H54 (cell line): ENCODE measurements at regions not wholly inside any gene's neighbourhood (a gene's known extent, or its start where the extent isn't known, plus 50 kb on each side); places are given as distances from the start of the nearest gene placed in this dataset.

Experiments
- DNase-seq: peaks from one replicate; pipeline ENCODE4 v3.0.0; 2011; ENCODE audit warnings: low spot score, mixed read lengths; ENCODE audit not compliant: insufficient read length
- FAIRE-seq: peaks from 3 replicates; lab custom pipeline; 2011; peaks lifted over from hg19 to GRCh38; lab: Jason Lieb, UNC
- POLR2A ChIP-seq: IDR thresholded peaks from 2 replicates; pipeline ENCODE4 v1.6.1; 2011; ENCODE audit warnings: low read depth, mild to moderate bottlenecking, low read length

DNA sequence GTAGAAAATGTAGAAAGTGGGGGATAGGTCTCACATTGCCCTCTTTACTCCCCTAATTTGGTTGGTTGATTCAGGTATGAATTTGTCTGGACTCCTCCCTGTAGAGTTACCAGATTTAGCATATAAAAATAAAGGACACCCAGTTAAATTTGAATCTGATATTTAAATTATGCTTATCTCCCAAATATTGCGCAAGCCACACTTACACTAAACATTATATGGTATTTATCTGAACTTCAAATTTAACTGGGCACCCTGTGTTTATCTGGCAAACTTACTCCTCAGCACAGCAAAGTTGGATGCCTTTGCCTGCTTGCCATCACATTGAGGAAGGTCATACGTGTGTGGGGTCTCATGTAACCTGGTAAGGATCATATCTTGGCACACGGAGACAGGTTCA is 882.4 kb upstream of the FAM98A start:
- DNase-seq: no peak
- no peak for FAIRE-seq
- no peak for TF ChIP-seq POLR2A

DNA sequence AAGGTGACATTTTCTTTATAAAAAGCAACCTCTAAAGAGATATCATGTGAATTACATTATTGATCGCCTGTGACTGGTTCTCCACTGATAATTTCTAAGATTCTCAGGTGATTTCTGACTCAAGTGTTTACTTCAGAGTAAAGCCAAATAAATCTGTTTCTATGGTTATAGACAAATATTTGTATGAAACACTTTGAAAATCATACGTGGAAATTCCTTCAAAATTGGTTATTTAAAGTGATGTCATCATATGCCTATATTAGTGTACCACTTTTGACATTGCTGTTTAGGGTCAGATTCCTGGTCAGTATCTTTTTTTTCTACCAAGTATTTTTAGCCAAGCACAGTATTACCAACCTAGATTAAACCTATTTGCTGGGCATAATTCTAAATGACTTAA is 881.3 kb upstream of the FAM98A start:
- no peak for DNase-seq
- no peak for FAIRE-seq
- TF ChIP-seq POLR2A: no peak

DNA sequence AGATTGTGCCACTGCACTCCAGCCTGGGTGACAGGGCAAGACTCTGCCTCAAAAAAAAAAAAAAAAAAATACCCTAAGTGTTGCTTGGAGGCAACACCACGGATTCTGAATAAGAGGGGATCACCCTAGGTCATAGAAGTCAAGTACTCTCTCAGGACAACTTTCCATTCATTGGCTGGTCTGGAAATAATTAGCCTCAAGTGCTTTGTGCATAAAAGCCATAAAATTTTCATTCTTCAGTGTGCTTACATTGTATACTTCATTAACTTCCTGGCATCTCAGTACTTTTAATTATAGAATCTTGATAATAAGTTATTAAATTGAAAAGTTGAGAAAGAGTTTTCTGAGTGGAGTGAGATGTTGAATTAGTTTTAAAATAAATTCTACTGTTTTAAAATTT is 876.1 kb upstream of the FAM98A start:
- TF ChIP-seq POLR2A: no peak
- DNase-seq: no peak
- FAIRE-seq: no peak

DNA sequence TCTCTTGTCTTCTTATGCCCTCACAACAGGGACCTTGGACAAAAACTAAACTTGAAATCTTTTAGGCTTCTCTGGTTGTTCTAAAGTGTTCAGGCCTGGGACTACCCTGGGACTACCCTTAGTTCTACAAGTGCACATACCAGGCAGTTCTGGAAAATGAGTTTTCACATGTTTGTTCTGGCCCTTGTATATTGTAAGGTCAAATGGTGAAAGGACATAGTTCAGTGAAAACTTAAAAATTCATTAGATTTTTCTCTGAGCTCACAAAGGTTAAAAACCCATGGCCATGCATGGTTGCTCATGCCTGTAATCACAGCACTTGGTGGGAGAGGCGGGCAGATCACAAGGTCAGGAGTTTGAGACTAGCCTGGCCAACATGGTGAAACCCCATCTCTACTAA is 875.5 kb upstream of the FAM98A start:
- DNase-seq (no peak), FAIRE-seq (no peak)
- no peak for TF ChIP-seq POLR2A

DNA sequence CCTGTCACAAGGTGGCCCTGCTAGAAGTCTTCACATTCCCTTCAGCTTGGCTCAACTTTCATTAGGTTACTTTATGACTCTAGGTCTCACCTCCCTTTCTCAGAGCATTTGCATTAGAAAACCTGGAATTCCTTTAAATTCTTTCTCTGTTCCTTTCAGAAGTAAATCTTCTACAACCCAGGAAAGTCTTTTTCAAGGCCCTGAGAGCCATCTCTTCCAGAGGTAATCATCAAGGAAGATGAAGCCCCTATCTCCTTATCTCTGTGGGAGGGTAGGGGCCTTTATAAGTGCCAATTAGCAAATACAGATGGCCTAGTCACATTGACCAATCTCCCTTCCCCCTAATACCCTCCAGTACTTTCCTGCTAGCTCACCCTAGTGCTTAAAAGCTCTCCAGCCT is 848.0 kb upstream of the FAM98A start:
- no peak for TF ChIP-seq POLR2A
- DNase-seq (no peak), FAIRE-seq (no peak)

DNA sequence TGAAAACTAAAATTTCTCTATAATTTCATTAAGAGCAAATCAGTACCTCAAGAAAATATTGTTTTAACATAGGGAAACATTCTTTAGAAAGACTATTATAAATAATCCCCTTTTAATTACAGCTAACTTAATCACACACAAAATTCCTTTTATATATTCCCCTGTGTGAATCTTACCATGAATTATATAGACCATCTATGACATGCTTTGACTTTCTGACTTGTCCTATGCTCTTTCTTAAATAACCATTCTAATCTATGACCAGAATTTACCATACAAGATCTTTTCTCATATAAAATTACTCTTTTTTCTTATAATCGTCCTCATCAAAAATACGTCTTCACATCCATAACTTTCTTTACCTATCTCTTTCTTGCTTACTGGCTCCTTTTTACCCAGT is 824.2 kb upstream of the FAM98A start:
- no peak for FAIRE-seq
- TF ChIP-seq POLR2A: no peak
- no peak for DNase-seq

DNA sequence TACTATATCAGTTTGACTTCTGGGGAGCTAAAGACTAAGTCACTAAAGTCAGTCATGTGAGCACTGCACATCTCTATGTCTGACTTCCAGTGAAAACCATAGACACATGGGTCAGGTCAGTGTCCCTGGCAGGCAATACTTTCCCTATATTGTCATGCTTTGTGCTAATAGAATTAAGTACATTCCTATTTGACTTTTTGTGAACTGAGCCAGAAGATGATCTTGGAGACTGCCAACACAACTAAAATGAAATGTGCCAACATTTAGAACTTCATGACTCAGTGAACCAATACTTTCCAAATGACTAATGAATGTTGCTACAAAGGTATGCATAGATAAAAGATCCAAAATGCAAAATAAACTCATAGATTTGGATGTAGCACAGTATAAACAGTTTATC is 820.8 kb upstream of the FAM98A start:
- no peak for FAIRE-seq
- TF ChIP-seq POLR2A: no peak
- DNase-seq: no peak

DNA sequence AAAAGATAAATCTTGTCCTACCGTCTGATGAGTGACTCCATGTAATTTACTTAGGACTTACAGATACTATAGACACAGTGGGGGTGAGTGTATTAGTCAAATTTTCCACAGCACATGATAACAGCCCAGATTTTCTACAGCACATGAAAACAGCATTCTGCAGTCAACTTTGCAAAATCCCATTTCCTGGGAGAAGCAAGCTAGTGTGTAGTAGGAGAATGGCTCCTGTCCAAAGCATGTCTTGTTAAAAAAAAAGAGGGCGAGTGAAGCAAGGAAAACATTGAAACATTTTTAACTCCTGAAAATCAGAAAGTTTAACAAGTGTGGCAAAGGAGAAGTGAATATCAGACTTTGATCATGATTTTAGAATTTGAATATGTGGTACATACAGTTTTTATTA is 817.8 kb upstream of the FAM98A start:
- no peak for DNase-seq
- TF ChIP-seq POLR2A: no peak
- FAIRE-seq: no peak

DNA sequence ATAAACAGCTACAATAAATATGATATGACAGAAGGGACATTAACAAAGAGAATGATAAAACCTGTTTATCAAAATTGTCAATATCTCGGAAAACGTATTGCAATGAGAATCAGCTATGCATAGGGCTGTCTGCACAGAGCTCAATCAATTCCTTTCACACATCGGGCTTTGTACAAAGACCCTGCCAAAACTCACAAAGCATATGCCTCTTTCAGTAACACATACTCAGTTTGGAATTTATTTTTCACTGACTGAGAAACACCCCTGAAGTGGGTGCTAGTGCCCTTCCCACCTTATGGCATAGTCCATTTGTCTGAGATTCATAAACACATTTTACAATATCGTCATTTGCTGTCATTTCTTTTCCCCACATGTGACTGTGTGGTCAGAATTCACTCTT is 815.8 kb upstream of the FAM98A start:
- TF ChIP-seq POLR2A: no peak
- FAIRE-seq (no peak), DNase-seq (no peak)

DNA sequence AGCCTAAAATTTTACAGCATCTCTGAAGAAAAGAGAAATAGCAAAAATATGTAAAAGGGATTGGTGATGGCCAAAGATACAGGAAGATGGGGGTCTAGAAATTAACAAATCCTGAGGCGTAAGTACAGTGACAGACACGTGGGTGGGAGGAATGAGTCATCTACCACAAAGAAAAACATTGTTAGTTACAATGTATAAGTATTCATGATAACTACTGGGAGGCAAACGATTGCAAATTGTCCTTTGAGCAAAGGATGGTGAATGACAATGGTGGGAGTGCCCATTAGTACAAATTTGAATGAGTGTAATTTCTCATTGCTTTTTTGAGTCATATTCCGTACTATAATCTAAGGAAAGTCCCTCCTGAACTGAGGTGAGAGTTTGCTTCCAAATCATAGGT is 809.0 kb upstream of the FAM98A start:
- no peak for TF ChIP-seq POLR2A
- DNase-seq (no peak), FAIRE-seq (no peak)

DNA sequence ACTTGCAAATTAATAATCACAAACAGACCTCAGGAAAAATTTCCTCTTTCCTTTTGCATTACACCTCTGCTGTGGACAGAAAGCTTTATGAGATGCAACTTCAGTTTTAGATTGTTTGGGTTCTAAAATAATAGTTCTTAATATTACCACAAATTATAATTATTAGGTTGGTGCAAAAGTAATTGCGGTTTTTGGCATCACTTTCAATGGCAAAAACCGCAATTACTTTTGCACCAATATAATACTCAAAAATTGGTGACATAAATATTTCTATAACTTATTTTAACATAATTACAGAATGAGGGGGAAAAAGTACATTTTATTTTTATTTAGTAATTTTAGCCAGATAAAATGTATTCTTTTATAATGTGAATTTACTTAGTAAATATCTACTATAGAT is 804.4 kb upstream of the FAM98A start:
- DNase-seq (no peak), FAIRE-seq (no peak)
- TF ChIP-seq POLR2A: no peak

DNA sequence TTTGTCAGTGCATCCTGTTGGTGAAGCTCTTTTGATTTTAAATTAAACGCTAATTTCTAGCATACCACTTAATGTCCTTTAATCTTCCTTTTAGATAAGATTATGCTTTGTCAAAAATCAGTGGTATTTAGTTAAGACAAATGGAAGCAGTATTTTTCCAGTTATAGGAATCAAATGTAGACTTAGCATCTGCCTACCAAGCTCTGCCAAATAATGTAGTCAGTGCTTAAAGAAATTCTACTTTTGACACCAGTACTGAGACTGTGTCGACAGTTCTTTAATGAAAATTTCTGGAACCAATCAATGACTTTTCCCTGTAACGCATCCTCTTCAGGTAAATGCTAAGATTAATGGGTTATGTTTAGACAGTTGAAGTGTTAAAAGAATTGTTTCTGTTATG is 803.3 kb upstream of the FAM98A start:
- FAIRE-seq (no peak), DNase-seq (no peak)
- TF ChIP-seq POLR2A: no peak

DNA sequence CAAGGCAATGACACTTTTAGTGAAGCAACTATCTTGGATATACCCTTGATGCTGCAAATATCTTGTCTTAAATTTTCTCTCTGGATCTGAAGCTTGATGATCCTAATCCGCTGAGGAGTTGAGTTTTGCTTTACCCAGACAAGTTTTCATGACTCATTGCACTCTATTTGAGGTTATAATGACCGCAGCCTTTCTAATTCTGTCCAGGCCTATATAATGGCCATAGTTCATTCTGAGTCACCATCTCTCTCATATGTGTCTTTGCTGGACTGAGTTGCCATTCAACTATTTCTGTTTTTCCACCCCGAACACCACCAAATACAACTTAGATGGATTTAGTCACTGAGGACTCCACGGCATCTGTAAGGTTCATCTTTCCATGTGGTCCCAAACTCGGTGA is 802.1 kb upstream of the FAM98A start:
- no peak for TF ChIP-seq POLR2A
- DNase-seq (no peak), FAIRE-seq (no peak)

DNA sequence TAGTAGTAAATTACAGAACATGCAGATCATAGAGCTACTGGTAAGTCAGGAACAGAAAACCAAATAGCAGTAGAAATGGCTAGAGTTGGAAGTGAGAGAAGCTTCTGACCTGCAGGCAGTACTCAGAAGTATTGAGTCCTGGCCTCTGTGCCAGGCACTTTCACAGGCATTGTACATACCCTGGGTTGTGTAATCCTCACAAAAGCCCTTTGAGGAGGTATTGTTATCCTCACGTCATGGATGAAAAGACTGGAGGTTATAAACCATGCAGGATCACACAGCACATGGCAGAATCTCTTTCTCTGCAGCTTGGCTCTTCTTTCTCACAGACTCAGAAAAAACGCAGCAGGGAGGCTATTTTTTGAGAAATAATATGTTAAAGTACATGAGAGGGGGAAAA is 789.3 kb upstream of the FAM98A start:
- DNase-seq: no peak
- FAIRE-seq: no peak
- TF ChIP-seq POLR2A: no peak

DNA sequence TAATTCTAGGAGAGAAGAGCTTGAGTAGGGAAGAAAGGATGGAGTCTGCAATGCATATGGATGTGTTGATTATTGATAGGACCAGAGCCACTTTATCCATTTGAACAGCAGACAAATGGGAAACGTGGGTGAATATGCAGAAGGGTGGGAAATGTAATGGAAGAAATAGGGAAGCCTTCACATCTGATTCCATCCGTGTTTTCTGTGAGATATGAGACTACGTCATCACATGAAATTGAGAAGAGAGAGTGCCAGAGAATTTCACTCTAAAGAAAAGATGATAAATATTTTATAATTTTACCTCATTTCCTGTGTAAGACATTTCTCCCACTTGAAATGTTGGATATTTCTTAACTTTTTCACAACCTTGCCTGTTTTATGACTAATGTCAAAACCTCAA is 788.4 kb upstream of the FAM98A start:
- no peak for TF ChIP-seq POLR2A
- DNase-seq (no peak), FAIRE-seq (no peak)

DNA sequence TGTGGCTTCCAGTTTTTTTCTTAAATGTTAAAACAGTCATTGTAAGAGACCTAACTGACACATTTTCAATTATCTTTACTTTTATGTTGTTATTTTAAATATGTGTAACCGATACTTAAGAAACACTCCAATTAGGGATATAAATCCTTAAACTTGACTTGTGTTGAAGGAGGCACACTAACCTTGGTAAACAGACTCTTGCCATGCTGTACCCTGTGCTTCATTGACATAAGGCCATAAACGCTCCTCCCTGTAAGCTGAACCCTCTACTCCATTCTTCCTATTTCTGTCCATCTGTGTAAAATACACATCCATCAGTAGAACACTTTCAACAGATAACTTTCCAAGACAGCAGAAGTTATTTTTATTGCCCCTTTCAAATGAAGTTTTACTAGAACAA is 780.5 kb upstream of the FAM98A start:
- TF ChIP-seq POLR2A: no peak
- FAIRE-seq: no peak

DNA sequence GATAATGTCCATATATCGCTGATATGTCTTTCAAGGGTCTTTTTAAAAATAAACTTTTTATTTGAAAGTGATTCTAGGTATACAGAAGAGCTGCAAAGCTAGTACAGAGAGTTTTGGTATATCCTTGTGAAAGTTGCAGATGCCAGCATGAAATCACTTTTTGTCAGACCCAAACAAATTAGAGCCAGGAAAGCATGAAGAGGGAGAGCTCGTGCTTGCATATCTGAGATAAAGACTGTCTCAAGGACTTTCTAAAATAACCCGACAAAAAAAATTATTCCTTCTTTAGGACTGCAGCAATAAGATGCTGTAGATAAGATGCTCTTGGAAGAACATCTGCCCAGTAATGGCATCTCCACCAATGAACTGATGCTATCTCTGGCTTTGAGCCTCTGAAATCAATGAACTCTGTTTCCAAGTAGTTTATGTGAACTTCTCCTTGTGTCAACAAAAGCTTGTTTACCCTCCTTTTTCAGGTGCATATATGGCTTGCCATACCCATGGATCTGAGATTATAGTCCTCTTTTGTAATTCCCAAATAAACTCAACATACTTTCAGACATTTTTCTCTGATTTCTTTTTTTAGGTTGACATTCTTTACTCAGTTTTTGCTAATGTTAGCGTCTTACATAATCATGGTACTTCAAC is 774.6 kb upstream of the FAM98A start:
- DNase-seq (no peak), FAIRE-seq (no peak)
- no peak for TF ChIP-seq POLR2A

More for the DNA sequence above, 780.5 kb upstream of the FAM98A start:
- no peak for DNase-seq
